Suprapubic skin (tissue), 3 donors: ENCODE measurements at regions not wholly inside any gene's neighbourhood (a gene's known extent, or its start where the extent isn't known, plus 50 kb on each side); places are given as distances from the start of the nearest gene placed in this dataset.

Experiments used
- EP300 ChIP-seq: sonication (generic); formaldehyde crosslinking; IDR thresholded peaks from one replicate; pipeline ENCODE4 v1.6.1; 2017; ENCODE audit warnings: antibody characterized with exemption
- POLR2A ChIP-seq, 2 donors: fragments of 450-650 bp; IDR thresholded peaks; one replicate each; pipeline ENCODE4 v1.6.1; 2017; ENCODE audit warnings: antibody characterized with exemption in 2 of 2, mild to moderate bottlenecking in 2 of 2, moderate library complexity in 2 of 2
- TF ChIP-seq, protein P1 (sequence below), 2 donors: fragments of 200-600 bp in 1 of 2; fragments of 450-650 bp in 1 of 2; sonication (generic) in 1 of 2; IDR thresholded peaks; one replicate each; pipeline ENCODE4 v1.5.1; 2016 to 2019; ENCODE audit warnings: antibody characterized with exemption in 2 of 2, mild to moderate bottlenecking in 1 of 2, moderate library complexity in 1 of 2

DNA sequence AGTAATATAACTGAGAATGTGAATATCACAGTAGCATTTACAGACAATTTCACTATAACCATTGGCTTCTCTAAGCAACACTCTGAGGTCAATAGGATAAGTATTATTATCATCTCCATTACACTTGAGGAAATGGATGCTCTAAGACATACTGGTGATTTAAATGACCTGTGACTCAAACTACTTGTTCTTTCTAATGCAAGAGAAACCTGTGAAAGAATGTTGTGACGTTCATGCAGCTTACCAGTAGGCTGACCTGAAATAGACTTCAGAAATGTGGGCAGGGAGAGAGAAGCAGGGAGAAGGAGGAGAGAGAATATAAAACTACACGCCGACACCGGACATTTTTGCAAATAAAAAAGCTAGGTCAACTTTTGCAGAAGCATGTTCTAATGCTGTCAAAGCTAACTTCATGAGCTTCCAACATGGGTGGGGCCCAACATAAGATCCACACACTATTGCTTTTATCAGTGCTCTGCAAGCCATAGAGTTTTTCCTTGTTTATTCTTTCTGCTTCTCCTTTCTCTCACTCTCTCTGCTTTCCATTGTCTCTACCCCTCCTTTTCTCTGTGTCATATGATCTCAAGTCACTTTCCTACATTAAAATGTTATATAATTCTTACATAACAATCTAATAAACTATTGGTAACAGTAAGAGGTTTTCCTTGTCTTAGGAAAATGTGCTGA lies 217.6 kb upstream of the FN1 start:
- TF ChIP-seq, protein P1, sequence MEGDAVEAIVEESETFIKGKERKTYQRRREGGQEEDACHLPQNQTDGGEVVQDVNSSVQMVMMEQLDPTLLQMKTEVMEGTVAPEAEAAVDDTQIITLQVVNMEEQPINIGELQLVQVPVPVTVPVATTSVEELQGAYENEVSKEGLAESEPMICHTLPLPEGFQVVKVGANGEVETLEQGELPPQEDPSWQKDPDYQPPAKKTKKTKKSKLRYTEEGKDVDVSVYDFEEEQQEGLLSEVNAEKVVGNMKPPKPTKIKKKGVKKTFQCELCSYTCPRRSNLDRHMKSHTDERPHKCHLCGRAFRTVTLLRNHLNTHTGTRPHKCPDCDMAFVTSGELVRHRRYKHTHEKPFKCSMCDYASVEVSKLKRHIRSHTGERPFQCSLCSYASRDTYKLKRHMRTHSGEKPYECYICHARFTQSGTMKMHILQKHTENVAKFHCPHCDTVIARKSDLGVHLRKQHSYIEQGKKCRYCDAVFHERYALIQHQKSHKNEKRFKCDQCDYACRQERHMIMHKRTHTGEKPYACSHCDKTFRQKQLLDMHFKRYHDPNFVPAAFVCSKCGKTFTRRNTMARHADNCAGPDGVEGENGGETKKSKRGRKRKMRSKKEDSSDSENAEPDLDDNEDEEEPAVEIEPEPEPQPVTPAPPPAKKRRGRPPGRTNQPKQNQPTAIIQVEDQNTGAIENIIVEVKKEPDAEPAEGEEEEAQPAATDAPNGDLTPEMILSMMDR (IDR thresholded peaks at IDR 0.05), result no peak
- TF ChIP-seq EP300 (no peak), POLR2A (IDR thresholded peaks at IDR 0.05) (no peak)
